ENCODE measurements at regions not wholly inside any gene's neighbourhood (a gene's known extent, or its start where the extent isn't known, plus 50 kb on each side); places are given as distances from the start of the nearest gene placed in this dataset.

GRCh38 chr7:24442170-24442777 lies 131.0 kb upstream of the PALS2 start:
- TF ChIP-seq, protein P1, sequence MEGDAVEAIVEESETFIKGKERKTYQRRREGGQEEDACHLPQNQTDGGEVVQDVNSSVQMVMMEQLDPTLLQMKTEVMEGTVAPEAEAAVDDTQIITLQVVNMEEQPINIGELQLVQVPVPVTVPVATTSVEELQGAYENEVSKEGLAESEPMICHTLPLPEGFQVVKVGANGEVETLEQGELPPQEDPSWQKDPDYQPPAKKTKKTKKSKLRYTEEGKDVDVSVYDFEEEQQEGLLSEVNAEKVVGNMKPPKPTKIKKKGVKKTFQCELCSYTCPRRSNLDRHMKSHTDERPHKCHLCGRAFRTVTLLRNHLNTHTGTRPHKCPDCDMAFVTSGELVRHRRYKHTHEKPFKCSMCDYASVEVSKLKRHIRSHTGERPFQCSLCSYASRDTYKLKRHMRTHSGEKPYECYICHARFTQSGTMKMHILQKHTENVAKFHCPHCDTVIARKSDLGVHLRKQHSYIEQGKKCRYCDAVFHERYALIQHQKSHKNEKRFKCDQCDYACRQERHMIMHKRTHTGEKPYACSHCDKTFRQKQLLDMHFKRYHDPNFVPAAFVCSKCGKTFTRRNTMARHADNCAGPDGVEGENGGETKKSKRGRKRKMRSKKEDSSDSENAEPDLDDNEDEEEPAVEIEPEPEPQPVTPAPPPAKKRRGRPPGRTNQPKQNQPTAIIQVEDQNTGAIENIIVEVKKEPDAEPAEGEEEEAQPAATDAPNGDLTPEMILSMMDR (IDR thresholded peaks at IDR 0.05 in 4 of 5, conservative IDR thresholded peaks at IDR 0.05 in 1 of 5) = no peak
- TF ChIP-seq POLR2A (IDR thresholded peaks at IDR 0.05) = no peak

All from gastrocnemius medialis (tissue), 4 donors.